Kidney epithelial cell (primary cell): ENCODE measurements at regions not wholly inside any gene's neighbourhood (a gene's known extent, or its start where the extent isn't known, plus 50 kb on each side); places are given as distances from the start of the nearest gene placed in this dataset.

ENCODE experiments used
- DNase-seq: peaks from one replicate; pipeline ENCODE4 v3.0.0-alpha.2; 2010; ENCODE audit warnings: low read depth
- H3K27me3 ChIP-seq: 2 replicates; pipeline ENCODE4 v1.6.0; 2011; ENCODE audit warnings: low read length; ENCODE audit not compliant: control insufficient read depth, insufficient read depth
- H3K36me3 ChIP-seq: 2 replicates; pipeline ENCODE4 v1.5.1; 2011; ENCODE audit warnings: low read length; ENCODE audit not compliant: control insufficient read depth, insufficient read depth
- H3K4me3 ChIP-seq: 2 replicates; pipeline ENCODE4 v1.5.1; 2011; ENCODE audit warnings: low read depth, mild to moderate bottlenecking, control low read depth, low read length
- TF ChIP-seq, protein P1 (sequence below): IDR thresholded peaks from 2 replicates; pipeline ENCODE4 v1.5.1; 2011; ENCODE audit warnings: mild to moderate bottlenecking, moderate library complexity, low read length, control low read depth, inconsistent platforms; ENCODE audit not compliant: insufficient read depth, poor library complexity, severe bottlenecking

DNA sequence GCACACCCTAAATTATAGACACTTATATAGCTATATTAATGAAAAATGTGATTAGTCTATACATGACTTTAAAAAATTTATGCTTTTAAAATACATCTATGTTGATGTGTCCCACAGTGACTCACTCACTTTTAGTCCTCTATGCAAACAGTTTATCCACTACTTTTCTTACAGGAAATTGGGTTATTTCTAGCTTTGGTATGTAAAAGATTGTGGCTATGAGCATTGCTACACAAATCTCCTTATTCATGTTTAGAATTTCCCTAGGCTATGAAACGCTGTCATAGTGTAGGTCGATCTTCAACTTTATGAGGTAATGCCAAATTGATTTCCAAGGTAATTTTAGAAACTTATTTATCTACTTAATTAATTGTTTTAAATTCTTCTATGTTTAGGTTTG, 687.4 kb downstream of the PRR16 start:
- Histone ChIP-seq H3K36me3 (no peaks in the 10 kb centered on the region), H3K4me3 (no peak overlapping the region), H3K27me3 (no peaks in the 10 kb centered on the region)
- DNase-seq = no peak
- TF ChIP-seq, protein P1, sequence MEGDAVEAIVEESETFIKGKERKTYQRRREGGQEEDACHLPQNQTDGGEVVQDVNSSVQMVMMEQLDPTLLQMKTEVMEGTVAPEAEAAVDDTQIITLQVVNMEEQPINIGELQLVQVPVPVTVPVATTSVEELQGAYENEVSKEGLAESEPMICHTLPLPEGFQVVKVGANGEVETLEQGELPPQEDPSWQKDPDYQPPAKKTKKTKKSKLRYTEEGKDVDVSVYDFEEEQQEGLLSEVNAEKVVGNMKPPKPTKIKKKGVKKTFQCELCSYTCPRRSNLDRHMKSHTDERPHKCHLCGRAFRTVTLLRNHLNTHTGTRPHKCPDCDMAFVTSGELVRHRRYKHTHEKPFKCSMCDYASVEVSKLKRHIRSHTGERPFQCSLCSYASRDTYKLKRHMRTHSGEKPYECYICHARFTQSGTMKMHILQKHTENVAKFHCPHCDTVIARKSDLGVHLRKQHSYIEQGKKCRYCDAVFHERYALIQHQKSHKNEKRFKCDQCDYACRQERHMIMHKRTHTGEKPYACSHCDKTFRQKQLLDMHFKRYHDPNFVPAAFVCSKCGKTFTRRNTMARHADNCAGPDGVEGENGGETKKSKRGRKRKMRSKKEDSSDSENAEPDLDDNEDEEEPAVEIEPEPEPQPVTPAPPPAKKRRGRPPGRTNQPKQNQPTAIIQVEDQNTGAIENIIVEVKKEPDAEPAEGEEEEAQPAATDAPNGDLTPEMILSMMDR = no peak

DNA sequence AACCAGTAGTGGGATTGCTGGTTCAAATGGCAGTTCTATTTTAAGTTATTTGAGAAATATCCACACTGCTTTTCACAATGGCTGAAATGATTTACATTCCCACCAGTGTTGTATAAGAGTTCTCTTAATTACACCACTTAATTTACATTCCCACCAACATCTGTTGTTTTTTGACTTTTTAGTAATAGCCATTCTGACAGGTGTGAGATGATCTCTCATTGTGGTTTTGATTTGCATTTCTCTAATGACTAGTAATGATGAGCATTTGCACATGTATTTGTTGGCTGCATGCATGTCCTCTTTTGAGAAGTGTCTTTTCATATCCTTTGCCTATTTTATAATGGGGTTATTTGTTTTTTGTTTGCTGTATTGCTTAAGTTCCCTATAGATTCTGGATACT, 688.3 kb downstream of the PRR16 start:
- Histone ChIP-seq H3K4me3 (no peak overlapping the region), H3K27me3 (no peaks in the 10 kb centered on the region), H3K36me3 (no peaks in the 10 kb centered on the region)
- DNase-seq = no peak
- TF ChIP-seq, protein P1 = no peak

DNA sequence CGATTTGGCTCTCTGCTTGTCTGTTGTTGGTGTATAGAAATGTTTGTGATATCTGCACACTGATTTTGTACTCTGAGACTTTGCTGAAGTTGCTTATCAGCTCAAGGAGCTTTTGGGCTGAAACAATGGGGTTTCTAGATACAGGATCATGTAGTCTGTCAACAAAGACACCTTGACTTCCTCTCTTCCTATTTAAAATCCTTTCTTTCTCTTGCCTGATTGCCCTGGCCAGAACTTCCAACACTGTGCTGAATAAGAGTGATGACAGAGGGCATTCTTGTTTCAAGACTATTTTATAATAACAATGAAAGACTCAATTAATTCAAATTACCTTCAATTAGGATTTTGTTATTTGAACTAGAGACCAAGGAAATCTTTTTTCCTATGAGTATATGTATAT, 692.5 kb downstream of the PRR16 start:
- DNase-seq = no peak
- TF ChIP-seq, protein P1 = no peak
- H3K36me3 ChIP-seq = no peaks in the 10 kb centered on the region
- H3K4me3 ChIP-seq = no peak overlapping the region
- H3K27me3 ChIP-seq = no peaks in the 10 kb centered on the region

DNA sequence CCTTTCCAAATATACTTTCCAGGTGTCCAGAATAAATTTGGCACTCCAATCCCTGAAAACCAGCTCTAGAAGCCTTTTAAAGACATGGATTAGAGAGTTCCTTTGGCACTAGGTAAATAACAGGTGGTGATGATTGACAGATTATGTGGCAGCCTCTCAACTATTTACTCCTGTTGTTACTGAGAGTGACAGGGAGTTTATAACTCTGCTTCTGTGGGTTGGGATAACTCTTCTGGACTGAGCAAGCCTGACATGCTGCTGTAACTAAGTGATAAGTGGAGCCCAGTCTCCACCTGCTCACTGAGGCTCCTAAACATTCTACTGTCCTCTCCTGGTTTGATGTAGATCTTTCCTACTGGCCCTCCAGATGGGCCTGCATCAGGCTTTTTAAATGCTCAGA, 693.2 kb upstream of the FTMT start:
- no peak overlapping the region for H3K4me3 ChIP-seq
- DNase-seq = no peak
- TF ChIP-seq, protein P1 = no peak
- no peaks in the 10 kb centered on the region for H3K36me3 ChIP-seq
- no peaks in the 10 kb centered on the region for H3K27me3 ChIP-seq

DNA sequence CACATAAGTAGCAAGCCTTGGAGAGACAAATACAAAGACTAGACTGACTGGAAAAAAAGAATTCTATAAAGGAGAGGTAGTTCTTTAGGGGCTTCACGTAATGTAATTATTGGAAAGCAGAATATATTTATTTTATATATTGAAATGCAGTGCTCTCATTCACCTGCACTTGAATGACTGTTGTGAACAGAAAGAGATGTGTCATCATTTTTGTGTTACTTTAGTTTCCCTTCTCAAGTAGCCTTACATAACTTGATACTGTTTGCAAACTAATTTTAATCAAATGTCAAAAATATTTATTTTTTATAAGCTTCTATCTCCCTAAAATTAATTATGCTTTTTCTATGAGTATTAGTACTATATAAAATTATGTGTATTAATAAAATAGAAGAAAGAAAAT, 691.1 kb upstream of the FTMT start:
- DNase-seq = no peak
- Histone ChIP-seq H3K4me3 (no peak overlapping the region), H3K36me3 (no peaks in the 10 kb centered on the region), H3K27me3 (no peaks in the 10 kb centered on the region)
- TF ChIP-seq, protein P1 = no peak

DNA sequence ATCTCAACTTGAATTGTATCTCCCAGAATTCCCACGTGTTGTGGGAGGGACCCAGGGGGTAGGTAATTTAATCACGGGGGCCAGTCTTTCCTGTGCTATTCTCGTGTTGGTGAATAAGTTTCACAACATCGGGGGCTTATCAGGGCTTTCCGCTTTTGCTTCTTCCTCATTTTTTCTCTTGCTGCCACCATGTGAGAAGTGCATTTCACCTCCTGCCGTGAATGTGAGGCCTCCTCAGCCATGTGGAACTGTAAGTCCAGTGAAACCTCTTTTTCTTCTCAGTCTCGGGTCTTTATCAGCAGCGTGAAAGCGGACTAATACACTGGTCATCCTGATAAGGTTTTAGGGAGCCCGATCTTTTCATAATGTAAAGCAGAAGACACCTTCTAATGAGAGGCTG, 687.0 kb upstream of the FTMT start:
- no peaks in the 10 kb centered on the region for H3K27me3 ChIP-seq
- no peak overlapping the region for H3K4me3 ChIP-seq
- DNase-seq = no peak
- H3K36me3 ChIP-seq = no peaks in the 10 kb centered on the region
- TF ChIP-seq, protein P1 = no peak
